ENCODE measurements at regions not wholly inside any gene's neighbourhood (a gene's known extent, or its start where the extent isn't known, plus 50 kb on each side); places are given as distances from the start of the nearest gene placed in this dataset.
"Not testable (repeated sequence)": the region's sequence is repeated elsewhere in the genome, so short reads cannot be mapped to it uniquely, and the experiment has no call there.

- no peak for DNase-seq (ENCODE audit: low spot score)
Observed at GRCh38 chr3:150328654-150329040, 79.5 kb upstream of the TSC22D2 start.

GRCh38 chr3:150327678-150328653 lies 80.1 kb upstream of the TSC22D2 start:
- DNase-seq (ENCODE audit: low spot score): no peak

- no peak for DNase-seq (ENCODE audit: low spot score)
Observed at GRCh38 chr3:150324788-150325187, 83.3 kb upstream of the TSC22D2 start.

GRCh38 chr3:150324245-150324644 lies 83.9 kb upstream of the TSC22D2 start:
- no peak for DNase-seq (ENCODE audit: low spot score)

DNA sequence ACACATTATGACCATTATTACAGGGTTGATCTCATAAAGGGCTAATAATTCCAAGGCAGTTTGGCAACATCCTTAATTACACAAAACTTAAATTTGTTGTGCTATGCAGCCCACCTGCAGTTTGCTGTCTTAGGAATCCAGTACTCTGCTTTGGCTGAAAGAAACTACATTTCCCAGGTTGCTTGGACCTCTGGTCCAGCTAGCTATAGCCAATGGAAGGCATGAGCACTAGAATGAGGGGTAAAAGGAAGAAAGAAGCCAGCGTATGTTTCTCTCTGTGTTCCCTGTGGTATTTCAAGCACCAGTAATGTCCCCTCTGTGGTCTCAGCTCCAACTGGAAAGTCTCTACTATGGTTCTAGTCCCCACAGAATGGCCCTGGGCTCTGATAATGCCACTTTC lies 84.3 kb upstream of the TSC22D2 start:
- no peak for DNase-seq (ENCODE audit: low spot score)

DNA sequence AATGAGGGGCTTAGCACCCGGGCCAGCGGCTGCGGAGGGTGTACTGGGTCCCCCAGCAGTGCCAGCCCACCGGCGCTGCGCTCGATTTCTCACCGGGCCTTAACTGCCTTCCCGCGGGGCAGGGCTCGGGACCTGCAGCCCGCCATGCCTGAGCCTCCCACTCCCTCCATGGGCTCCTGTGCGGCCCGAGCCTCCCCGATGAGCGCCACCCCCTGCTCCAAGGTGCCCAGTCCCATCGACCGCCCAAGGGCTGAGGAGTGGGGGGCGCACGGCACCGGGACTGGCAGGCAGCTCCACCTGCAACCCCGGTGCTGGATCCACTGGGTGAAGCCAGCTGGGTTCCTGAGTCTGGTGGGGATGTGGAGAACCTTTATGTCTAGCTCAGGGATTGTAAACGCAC lies 85.0 kb upstream of the TSC22D2 start:
- DNase-seq (ENCODE audit: low spot score): not testable (repeated sequence)

- DNase-seq (ENCODE audit: low spot score): not testable (repeated sequence)
Observed at GRCh38 chr3:150320971-150321370, 87.1 kb upstream of the TSC22D2 start.

DNA sequence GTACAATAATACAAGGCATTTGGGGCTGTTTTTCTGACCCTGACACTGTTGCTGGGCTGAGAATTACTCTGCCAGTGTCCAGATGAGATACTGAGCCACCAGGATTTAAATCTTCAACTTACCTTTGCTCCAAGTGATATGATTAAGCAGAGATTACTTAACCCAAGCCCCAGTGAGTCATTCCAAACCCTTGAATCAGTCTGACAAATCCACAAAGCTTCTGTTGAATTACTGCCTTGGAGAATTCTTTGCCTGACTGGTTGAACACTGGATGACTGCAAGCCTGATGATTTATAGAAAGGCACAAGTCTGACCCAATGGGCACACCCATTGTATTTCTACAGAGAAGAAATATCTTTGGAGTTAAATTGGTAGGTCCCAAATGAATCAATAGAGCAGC lies 88.2 kb upstream of the TSC22D2 start:
- DNase-seq (ENCODE audit: low spot score): peak; percentile 83

- DNase-seq (ENCODE audit: low spot score): no peak
Observed at GRCh38 chr3:150317469-150317868, 90.6 kb upstream of the TSC22D2 start.

GRCh38 chr3:150315721-150316120 lies 92.4 kb upstream of the TSC22D2 start:
- DNase-seq (ENCODE audit: low spot score): no peak

DNA sequence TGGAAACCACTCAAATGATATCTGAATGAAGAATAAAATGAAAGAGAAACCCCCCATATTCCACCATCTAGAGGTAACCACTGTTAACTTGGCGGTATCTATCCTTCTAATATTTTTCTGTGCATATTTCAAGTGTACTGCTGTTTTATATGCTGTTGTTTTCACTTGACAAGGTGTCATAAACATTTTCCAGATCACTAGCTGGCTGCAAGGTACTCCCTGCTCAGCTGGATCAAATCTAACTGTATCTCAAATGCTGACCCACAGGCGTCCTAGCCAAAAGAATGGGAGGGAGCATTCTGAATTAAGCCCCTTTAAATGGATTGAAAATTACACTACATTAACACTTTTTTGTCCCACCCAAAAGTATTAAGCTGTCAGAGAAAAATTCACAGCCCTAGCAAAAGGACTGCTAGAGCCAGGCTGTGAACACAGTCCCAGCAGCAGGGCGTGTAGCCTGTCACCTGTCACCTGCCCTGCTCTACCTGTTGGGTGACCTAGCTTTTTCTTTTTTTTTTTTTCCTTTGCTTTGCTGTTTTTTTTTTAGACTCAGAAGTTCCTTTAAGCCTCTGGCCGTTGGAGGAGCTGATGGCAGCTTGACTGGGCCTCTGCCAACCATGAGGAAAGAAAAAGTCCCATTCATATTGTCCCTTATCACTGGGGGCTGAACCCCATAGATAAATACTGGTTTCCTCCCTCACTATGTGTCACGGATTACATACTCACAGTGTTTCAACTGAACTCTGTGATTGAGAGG lies 93.7 kb upstream of the TSC22D2 start:
- no peak for DNase-seq (ENCODE audit: low spot score)

GRCh38 chr3:150312018-150312657 lies 96.0 kb upstream of the TSC22D2 start:
- no peak for DNase-seq (ENCODE audit: low spot score)

DNA sequence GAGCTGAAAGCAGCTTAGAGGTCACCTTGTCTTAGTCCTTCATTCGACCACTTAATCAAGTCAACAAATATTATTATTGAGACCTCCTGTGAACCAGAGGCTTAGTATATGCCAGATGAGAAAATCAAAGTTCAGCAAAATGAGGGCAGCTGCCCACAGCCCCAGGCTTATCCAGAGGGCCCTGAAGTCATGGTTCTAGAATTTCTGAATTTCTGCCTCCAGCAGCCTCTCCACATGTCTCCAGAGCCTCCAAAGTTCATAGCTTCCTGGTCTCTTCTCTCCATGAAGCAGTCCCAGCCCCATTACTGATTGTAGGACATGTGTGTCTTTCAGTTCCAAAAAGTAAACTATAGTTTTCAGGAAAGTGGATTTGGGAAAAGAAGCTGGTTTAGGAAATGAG lies 96.9 kb upstream of the TSC22D2 start:
- DNase-seq (ENCODE audit: low spot score): no peak

DNA sequence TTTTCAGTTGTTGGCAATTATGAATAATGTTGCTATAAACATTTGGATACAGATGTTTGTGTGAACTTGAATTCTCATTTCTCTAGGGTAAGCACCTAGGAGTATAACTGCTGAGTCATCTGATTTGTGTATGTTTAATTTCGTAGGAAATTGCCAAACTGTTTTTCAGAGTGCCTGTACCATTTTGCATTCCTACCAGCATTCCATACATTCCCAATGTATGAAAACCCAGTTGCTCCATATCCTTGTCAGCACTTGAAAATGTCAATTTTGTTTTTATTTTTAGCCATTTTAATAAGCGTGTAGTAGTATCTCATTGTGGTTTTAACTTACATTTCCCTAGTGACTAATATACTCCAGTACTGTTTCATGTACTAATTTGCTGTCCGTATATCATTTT lies 98.5 kb upstream of the TSC22D2 start:
- DNase-seq (ENCODE audit: low spot score): no peak

DNA sequence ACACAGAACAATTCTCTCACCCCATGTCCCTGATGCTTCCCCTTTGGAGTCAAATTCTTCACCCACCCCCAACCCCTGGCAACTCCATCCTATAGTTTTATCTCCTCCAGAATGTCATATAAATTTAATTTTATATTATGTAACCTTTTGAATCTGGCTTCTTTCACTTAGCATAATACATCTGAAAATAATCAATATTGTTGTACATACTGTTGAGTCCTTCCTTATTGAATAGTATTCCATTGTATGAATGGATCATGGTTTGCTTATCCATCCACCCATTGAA lies 98.9 kb upstream of the TSC22D2 start:
- no peak for DNase-seq (ENCODE audit: low spot score)

DNA sequence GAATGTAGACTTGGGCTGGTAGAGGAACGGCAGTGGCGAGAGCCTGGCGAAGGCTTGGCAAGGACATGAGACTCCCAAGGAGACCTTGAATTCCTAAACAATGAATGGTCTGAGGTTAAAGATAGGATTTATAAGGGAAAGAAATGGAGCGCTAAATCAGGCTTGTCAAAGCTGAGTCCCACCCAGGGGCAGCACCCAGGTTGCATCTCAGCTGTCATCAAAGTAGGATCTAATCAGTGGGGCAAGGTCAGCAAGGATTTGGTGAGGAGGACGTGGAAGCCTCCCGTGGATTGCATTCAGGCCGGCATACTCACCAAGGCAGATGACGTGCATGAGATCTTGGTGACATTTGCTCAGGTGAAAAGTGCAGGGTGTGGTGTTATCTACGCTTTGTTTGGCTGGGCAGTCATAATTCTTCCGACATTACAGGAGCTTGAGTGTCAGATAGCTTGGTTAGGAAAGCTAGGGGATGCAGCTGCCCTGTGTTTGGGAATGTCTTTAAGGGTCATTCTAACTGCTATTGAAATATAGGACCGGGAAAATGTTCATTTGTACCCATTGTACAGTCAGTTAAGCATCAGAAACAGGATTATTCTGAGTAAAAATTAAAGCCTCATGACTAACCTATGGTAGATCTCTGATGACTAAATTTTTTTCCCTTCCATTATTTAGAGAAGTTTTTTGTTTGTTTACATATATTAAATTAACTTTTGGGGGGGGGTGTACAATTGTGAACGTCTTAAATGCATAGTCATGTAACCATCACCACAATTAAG lies 99.4 kb upstream of the TSC22D2 start:
- DNase-seq (ENCODE audit: low spot score): no peak

GRCh38 chr3:150308037-150308319 lies 100.1 kb upstream of the TSC22D2 start:
- DNase-seq (ENCODE audit: low spot score): no peak

- DNase-seq (ENCODE audit: low spot score): no peak
Observed at GRCh38 chr3:150307311-150308036, 100.6 kb upstream of the TSC22D2 start.

GRCh38 chr3:150306906-150307305 lies 101.2 kb upstream of the TSC22D2 start:
- no peak for DNase-seq (ENCODE audit: low spot score)

GRCh38 chr3:150306083-150306482 lies 102.0 kb upstream of the TSC22D2 start:
- DNase-seq (ENCODE audit: low spot score): no peak

- DNase-seq (ENCODE audit: low spot score): no peak
Observed at GRCh38 chr3:150303768-150304167, 104.3 kb upstream of the TSC22D2 start.

DNA sequence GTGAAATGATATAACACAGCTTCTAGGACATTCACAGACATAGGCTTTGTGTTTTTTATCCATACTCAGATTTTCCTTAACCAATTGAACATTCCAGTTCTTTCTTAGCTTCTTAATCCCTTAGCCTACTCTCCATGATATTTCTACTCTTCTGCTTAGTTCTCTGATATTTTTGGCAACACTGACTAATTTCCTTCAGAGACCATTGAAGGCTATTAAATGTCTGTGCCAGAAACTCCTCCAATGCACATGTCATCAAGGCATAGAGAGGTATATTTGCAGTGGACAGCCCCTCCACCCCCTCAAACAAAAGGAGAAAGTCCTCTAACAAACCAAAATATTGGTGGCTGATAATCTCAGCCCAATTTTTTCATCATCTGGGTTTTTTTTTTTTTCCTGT lies 105.9 kb upstream of the TSC22D2 start:
- no peak for DNase-seq (ENCODE audit: low spot score)
